Left hindlimb (tissue), 1 donor: ENCODE measurements at regions not wholly inside any gene's neighbourhood (a gene's known extent, or its start where the extent isn't known, plus 50 kb on each side); places are given as distances from the start of the nearest gene placed in this dataset.

Source experiments
- DNase-seq: peaks from one replicate; pipeline ENCODE4 v3.0.0-alpha.2; 2018

GRCh38 chr21:35893156-35893555 lies 167.2 kb downstream of the SETD4 start:
- DNase-seq: no peak

GRCh38 chr21:35886887-35887286 lies 173.4 kb downstream of the SETD4 start:
- DNase-seq: no peak

GRCh38 chr21:35885942-35886541 lies 174.3 kb downstream of the SETD4 start:
- no peak for DNase-seq

GRCh38 chr21:35882791-35883240 lies 177.5 kb downstream of the SETD4 start:
- DNase-seq: no peak

GRCh38 chr21:35873441-35873840 lies 186.9 kb downstream of the SETD4 start:
- no peak for DNase-seq

- no peak for DNase-seq
Measured at GRCh38 chr21:35871906-35872305, 188.4 kb downstream of the SETD4 start.

GRCh38 chr21:35868869-35869223 lies 191.5 kb downstream of the SETD4 start:
- no peak for DNase-seq

GRCh38 chr21:35868005-35868868 lies 192.1 kb downstream of the SETD4 start:
- DNase-seq: no peak

- no peak for DNase-seq
Measured at GRCh38 chr21:35864039-35864438, 196.3 kb downstream of the SETD4 start.

GRCh38 chr21:35862969-35863368 lies 197.4 kb downstream of the SETD4 start:
- no peak for DNase-seq

GRCh38 chr21:35861661-35862060 lies 198.7 kb downstream of the SETD4 start:
- DNase-seq: no peak

- DNase-seq: no peak
Measured at GRCh38 chr21:35860189-35860869, 200.0 kb downstream of the SETD4 start.

- no peak for DNase-seq
Measured at GRCh38 chr21:35859677-35860076, 200.6 kb downstream of the SETD4 start.

GRCh38 chr21:35857095-35857494 lies 203.2 kb downstream of the SETD4 start:
- DNase-seq: no peak

GRCh38 chr21:35855484-35855883 lies 204.8 kb downstream of the SETD4 start:
- DNase-seq: no peak

GRCh38 chr21:35854281-35854680 lies 206.0 kb downstream of the SETD4 start:
- DNase-seq: no peak

GRCh38 chr21:35853321-35854239 lies 206.7 kb downstream of the SETD4 start:
- no peak for DNase-seq

GRCh38 chr21:35852820-35853219 lies 207.5 kb downstream of the SETD4 start:
- no peak for DNase-seq

- DNase-seq: peak; percentile 35
Measured at GRCh38 chr21:35850542-35851103, 209.7 kb downstream of the SETD4 start.

GRCh38 chr21:35850029-35850428 lies 210.3 kb downstream of the SETD4 start:
- no peak for DNase-seq

- DNase-seq: no peak
Measured at GRCh38 chr21:35849144-35849543, 211.2 kb downstream of the SETD4 start.

GRCh38 chr21:35843911-35844667 lies 216.2 kb downstream of the SETD4 start:
- no peak for DNase-seq
